ENCODE measurements at regions not wholly inside any gene's neighbourhood (a gene's known extent, or its start where the extent isn't known, plus 50 kb on each side); places are given as distances from the start of the nearest gene placed in this dataset.

DNA sequence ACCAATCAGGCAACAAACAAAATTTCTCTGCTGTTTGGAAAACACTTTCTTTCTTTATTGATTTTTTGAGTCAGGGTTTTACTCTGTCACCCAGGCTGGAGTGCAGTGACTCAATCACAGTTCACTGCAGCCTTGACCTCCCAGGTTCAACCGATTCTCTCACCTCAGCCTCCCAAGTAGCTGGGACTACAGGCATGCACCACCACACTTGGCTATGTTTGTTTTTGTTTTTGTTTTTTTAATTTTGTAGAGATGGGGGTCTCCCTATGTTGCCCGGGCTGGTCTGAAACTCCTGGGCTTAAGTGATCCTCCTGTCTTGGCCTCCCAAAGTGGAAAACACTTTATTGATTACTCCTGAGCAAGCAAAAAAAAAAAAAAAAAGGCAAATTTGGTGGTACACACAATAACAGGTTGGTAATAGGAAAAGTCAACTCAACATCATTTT is 276.4 kb downstream of the SOX9 start:
- H3K27me3 ChIP-seq, result no peaks in the 10 kb centered on the region
- no peak overlapping the region for H3K4me3 ChIP-seq
- intact Hi-C loops (cut with DNase I), result no loop called here
- H3K36me3 ChIP-seq (replicated peaks in 1 of 2), result no peaks in the 10 kb centered on the region
- WGBS, 4 donors, result 70 to 80% (median 73%) methylated on average over 2 of the region's 2 CpGs
- TF ChIP-seq, protein P1, sequence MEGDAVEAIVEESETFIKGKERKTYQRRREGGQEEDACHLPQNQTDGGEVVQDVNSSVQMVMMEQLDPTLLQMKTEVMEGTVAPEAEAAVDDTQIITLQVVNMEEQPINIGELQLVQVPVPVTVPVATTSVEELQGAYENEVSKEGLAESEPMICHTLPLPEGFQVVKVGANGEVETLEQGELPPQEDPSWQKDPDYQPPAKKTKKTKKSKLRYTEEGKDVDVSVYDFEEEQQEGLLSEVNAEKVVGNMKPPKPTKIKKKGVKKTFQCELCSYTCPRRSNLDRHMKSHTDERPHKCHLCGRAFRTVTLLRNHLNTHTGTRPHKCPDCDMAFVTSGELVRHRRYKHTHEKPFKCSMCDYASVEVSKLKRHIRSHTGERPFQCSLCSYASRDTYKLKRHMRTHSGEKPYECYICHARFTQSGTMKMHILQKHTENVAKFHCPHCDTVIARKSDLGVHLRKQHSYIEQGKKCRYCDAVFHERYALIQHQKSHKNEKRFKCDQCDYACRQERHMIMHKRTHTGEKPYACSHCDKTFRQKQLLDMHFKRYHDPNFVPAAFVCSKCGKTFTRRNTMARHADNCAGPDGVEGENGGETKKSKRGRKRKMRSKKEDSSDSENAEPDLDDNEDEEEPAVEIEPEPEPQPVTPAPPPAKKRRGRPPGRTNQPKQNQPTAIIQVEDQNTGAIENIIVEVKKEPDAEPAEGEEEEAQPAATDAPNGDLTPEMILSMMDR (IDR thresholded peaks at IDR 0.05), result no peak
- TF ChIP-seq POLR2A (IDR thresholded peaks at IDR 0.05), result no peak
- no peak for DNase-seq
- H3K4me1 ChIP-seq (replicated peaks in 1 of 2), result no peaks in the 10 kb centered on the region
- no peak overlapping the region for H3K27ac ChIP-seq
- no peaks in the 10 kb centered on the region for H3K9me3 ChIP-seq (replicated peaks in 1 of 3)

DNA sequence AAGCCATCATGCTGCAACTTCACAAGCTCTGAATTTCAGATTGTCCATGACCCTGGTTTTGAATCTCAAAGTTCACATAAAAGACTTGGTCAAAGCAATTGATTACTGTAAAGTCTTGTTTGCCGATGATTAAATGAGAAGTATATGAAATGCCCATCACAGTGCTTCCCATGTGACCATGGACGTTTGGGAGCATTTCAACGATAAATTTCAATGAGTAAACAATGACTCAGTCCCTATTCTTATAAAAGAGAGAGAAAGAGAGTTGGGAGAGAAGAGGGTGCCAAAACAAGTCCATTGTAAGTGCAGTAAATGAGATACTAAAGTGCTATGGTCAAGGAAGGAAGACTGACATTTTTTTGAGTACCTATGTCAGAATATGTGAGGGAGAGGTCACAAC is 276.9 kb downstream of the SOX9 start:
- Histone ChIP-seq H3K36me3 (replicated peaks in 1 of 2) (no peaks in the 10 kb centered on the region), H3K9me3 (replicated peaks in 1 of 3) (no peaks in the 10 kb centered on the region), H3K27me3 (no peaks in the 10 kb centered on the region), H3K4me1 (replicated peaks in 1 of 2) (no peaks in the 10 kb centered on the region), H3K27ac (no peak overlapping the region), H3K4me3 (no peak overlapping the region)
- WGBS, 4 donors, result 48 to 60% (median 55%) methylated on average over 3 of the region's 3 CpGs
- intact Hi-C loops (cut with DNase I), result no loop called here
- DNase-seq, result no peak
- TF ChIP-seq, protein P1 (IDR thresholded peaks at IDR 0.05), result no peak
- TF ChIP-seq POLR2A (IDR thresholded peaks at IDR 0.05), result no peak

DNA sequence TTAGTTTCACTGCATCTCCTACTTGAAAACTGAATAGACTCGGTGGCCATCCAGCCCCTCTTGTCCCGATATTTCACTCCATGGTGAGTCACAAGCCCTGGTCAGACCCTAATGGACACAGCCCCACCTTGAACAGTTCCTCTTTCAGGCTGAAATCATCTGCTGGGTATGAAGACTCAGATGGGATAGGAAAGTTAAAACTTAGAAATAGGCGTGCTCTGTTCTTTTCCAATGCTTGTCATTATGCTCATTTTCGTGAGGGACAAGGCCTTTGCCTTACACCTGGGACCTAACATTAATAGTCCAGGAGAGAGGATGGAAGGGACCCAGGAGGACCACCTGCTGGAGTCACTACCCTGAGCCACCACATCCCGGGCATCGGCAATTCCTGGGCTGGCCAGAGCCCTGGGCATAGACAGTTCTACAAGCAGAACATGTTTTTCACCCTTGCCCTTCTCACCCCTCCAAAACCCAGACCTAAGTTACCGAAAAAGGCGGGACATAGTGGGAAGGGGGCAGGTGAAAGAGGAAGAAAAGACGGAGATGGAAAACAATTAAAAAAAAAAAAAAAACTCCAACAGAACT is 278.3 kb downstream of the SOX9 start:
- H3K4me1 ChIP-seq (replicated peaks in 1 of 2), result no peaks in the 10 kb centered on the region
- H3K27me3 ChIP-seq, result no peaks in the 10 kb centered on the region
- TF ChIP-seq, protein P1 (IDR thresholded peaks at IDR 0.05), result no peak
- TF ChIP-seq POLR2A (IDR thresholded peaks at IDR 0.05), result no peak
- 86 to 92% (median 88%) methylated on average over 9 of the region's 9 CpGs for WGBS, 4 donors
- intact Hi-C loops (cut with DNase I), result no loop called here
- H3K36me3 ChIP-seq (replicated peaks in 1 of 2), result no peaks in the 10 kb centered on the region
- H3K9me3 ChIP-seq (replicated peaks in 1 of 3), result no peaks in the 10 kb centered on the region
- no peak overlapping the region for H3K27ac ChIP-seq
- no peak overlapping the region for H3K4me3 ChIP-seq
- no peak for DNase-seq

DNA sequence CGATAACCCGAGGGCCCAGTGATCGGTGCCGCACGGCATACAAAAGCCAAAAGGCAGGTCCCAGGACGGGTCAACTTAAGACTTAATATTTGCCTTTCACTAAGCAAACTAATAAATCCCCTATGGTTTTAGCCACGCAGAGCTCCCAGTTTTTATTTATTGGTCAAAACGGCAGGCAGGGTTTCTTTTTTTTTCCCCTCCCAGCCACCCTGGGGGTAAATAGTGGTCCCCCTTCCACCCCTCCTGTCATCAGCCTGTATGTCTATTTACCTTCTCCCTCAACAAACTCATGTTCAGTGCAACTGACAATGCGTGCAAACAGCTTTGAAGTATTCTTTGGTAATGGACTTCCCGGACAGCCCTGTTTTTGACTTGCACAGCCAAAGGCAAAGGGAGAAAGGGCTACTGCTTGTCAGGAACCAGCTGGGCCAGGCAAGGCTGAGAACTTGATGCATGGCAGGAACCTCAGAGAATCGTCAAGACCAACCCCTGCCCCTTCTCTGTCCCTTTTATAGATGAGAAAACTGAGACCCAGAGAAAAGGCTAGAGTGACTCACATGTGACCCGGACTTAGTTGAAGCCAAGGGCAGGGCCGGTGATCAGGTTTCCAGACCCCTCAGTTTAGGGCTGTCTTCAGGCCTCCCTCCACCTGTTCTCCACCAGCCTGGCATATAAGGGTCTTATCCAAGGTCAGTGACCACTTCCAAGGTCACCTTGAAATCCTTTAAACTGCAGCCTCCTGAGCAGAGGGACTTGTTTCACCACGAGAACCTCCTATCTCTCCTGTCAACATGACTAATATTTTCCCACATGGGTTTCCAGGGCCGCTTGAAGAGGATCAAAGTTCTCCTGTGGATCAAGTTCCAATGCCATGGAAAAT is 279.0 kb downstream of the SOX9 start:
- H3K9me3 ChIP-seq (replicated peaks in 1 of 3), result no peaks in the 10 kb centered on the region
- DNase-seq, result no peak
- no peak overlapping the region for H3K4me3 ChIP-seq
- no peak overlapping the region for H3K27ac ChIP-seq
- intact Hi-C loops (cut with DNase I), result no loop called here
- no peak for TF ChIP-seq POLR2A (IDR thresholded peaks at IDR 0.05)
- TF ChIP-seq, protein P1 (IDR thresholded peaks at IDR 0.05), result no peak
- no peaks in the 10 kb centered on the region for H3K36me3 ChIP-seq (replicated peaks in 1 of 2)
- H3K27me3 ChIP-seq, result no peaks in the 10 kb centered on the region
- WGBS, 4 donors, result 74 to 80% (median 76%) methylated on average over 15 of the region's 15 CpGs
- no peaks in the 10 kb centered on the region for H3K4me1 ChIP-seq (replicated peaks in 1 of 2)
